Smooth muscle cell (in vitro differentiated cells): ENCODE measurements at regions not wholly inside any gene's neighbourhood (a gene's known extent, or its start where the extent isn't known, plus 50 kb on each side); places are given as distances from the start of the nearest gene placed in this dataset.

Source experiments
- DNase-seq: peaks from one replicate; lab custom pipeline; 2025; ENCODE audit not compliant: unreplicated experiment; lab: John Stamatoyannopoulos, UW
- H2AFZ ChIP-seq: fragments of 200-600 bp; sonication (generic); 2 replicates; pipeline ENCODE4 v1.6.0; 2016; ENCODE audit warnings: antibody characterized with exemption, low read depth, mild to moderate bottlenecking
- H3F3A ChIP-seq: fragments of 200-600 bp; sonication (generic); 2 replicates; pipeline ENCODE4 v1.6.0; 2017; ENCODE audit warnings: antibody characterized with exemption, low read depth
- H3K27ac ChIP-seq: fragments of 200-600 bp; sonication (generic); 2 replicates; pipeline ENCODE4 v1.5.1; 2016; ENCODE audit warnings: low read depth, mild to moderate bottlenecking
- H3K27me3 ChIP-seq: fragments of 200-600 bp; sonication (generic); 2 replicates; pipeline ENCODE4 v1.6.1; 2016; ENCODE audit warnings: low read depth, mild to moderate bottlenecking
- H3K36me3 ChIP-seq: fragments of 200-600 bp; sonication (generic); 2 replicates; pipeline ENCODE4 v1.5.1; 2016; ENCODE audit warnings: low read depth
- H3K4me1 ChIP-seq: fragments of 200-600 bp; sonication (generic); 2 replicates; pipeline ENCODE4 v1.5.1; 2016; ENCODE audit warnings: low read depth
- H3K4me2 ChIP-seq: fragments of 200-600 bp; sonication (generic); 2 replicates; pipeline ENCODE4 v1.6.0; 2016; ENCODE audit warnings: mild to moderate bottlenecking
- H3K4me3 ChIP-seq: fragments of 200-600 bp; sonication (generic); 2 replicates; pipeline ENCODE4 v1.5.1; 2016; ENCODE audit warnings: mild to moderate bottlenecking
- H3K79me2 ChIP-seq: fragments of 200-600 bp; sonication (generic); 2 replicates; pipeline ENCODE4 v1.6.0; 2016; ENCODE audit warnings: low read depth, mild to moderate bottlenecking
- H3K9ac ChIP-seq: fragments of 200-600 bp; sonication (generic); 2 replicates; pipeline ENCODE4 v1.6.0; 2016; ENCODE audit warnings: low read depth
- H3K9me3 ChIP-seq: fragments of 200-600 bp; sonication (generic); replicated peaks from 2 replicates; pipeline ENCODE4 v1.5.1; 2016; ENCODE audit warnings: low read depth
- H4K20me1 ChIP-seq: fragments of 200-600 bp; sonication (generic); 2 replicates; pipeline ENCODE4 v1.6.0; 2016; ENCODE audit warnings: low read depth
- WGBS: methylation state at CpG from one replicate; pipeline ENCODE4 v1.1.7; 2016; ENCODE audit warnings: low lambda C conversion rate; 5-methylcytosine and 5-hydroxymethylcytosine counted together
- TF ChIP-seq, protein P1 (sequence below): fragments of 200-600 bp; sonication (generic); IDR thresholded peaks from 2 replicates; pipeline ENCODE4 v1.5.1; 2017; ENCODE audit warnings: borderline replicate concordance, mild to moderate bottlenecking, antibody characterized with exemption; ENCODE audit not compliant: insufficient read depth, poor library complexity, severe bottlenecking

DNA sequence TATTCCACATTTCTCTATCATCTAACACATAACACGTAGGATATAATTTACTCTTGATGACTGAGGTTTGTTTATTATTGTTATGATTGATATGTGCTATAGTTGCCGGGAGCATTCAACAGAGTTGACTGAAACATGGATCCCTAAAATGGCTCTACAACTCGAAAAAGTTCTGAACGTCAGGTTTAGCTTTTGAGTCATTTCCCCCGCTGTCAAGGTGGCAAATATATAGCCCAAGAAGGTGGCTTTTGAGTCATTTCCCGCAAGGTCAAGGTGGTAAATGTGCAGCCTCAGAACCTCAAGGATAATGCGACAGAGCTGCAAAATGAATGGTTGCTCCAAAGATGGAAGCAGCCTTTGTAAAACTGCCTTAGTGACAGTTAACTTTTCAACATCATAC is 104.0 kb downstream of the NIBAN1 start:
- TF ChIP-seq, protein P1, sequence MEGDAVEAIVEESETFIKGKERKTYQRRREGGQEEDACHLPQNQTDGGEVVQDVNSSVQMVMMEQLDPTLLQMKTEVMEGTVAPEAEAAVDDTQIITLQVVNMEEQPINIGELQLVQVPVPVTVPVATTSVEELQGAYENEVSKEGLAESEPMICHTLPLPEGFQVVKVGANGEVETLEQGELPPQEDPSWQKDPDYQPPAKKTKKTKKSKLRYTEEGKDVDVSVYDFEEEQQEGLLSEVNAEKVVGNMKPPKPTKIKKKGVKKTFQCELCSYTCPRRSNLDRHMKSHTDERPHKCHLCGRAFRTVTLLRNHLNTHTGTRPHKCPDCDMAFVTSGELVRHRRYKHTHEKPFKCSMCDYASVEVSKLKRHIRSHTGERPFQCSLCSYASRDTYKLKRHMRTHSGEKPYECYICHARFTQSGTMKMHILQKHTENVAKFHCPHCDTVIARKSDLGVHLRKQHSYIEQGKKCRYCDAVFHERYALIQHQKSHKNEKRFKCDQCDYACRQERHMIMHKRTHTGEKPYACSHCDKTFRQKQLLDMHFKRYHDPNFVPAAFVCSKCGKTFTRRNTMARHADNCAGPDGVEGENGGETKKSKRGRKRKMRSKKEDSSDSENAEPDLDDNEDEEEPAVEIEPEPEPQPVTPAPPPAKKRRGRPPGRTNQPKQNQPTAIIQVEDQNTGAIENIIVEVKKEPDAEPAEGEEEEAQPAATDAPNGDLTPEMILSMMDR, result no peak
- H3K4me2 ChIP-seq, result no peak overlapping the region
- no peaks in the 10 kb centered on the region for H3K9me3 ChIP-seq
- no peaks in the 10 kb centered on the region for H3K4me1 ChIP-seq
- H3K27me3 ChIP-seq, result no peaks in the 10 kb centered on the region
- 81% methylated on average over 7 of the region's 7 CpGs for WGBS
- no peak overlapping the region for H3K9ac ChIP-seq
- H4K20me1 ChIP-seq, result no peaks in the 10 kb centered on the region
- no peak for DNase-seq
- no peak overlapping the region for H3K4me3 ChIP-seq
- H3F3A ChIP-seq, result no peaks in the 10 kb centered on the region
- H3K36me3 ChIP-seq, result peaks cover 3% of the 10 kb centered on the region
- H3K79me2 ChIP-seq, result no peaks in the 10 kb centered on the region
- no peak overlapping the region for H2AFZ ChIP-seq
- no peak overlapping the region for H3K27ac ChIP-seq

DNA sequence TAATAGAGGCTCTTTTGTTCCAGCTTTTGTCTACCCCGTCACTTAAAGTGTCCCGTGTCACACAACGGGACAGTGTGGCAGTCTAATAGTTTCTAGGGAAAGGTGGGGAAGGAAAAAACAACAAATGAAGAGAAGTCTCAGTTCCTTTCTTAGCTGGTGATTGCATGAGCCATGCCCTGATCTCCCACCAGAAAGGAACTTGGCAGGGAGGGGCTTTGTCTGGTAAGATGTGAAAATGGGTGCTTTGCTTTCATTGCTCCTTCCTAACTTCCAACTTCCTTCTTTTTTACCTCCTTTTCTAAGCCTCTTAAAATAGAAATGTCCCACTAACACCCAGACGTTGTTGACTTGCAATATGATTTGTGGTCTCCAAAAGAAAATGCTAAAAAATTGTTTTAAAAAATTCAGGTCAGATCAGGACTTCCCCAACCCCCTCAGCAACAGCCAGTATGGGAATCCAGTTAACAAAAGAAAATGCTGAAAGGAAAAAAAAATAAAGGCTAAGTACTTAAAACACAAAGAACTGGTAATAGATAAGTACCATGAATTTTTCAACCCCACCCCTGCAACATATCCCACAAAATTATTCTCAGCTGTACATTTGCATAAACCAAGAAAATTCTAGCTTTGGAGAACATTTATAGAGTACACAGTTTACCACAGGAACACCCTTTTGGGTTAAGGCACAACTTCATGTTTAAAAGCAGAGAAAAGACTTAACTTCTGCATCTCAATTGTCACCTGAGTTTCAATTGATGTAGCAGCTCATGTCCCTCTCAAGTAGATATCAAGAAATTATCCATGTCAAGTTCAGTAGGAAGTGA is 106.2 kb downstream of the NIBAN1 start:
- no peaks in the 10 kb centered on the region for H3F3A ChIP-seq
- H3K4me3 ChIP-seq, result no peak overlapping the region
- TF ChIP-seq, protein P1, result no peak
- H3K4me1 ChIP-seq, result no peaks in the 10 kb centered on the region
- no peaks in the 10 kb centered on the region for H4K20me1 ChIP-seq
- no peaks in the 10 kb centered on the region for H3K9me3 ChIP-seq
- H3K27ac ChIP-seq, result no peak overlapping the region
- H3K27me3 ChIP-seq, result no peaks in the 10 kb centered on the region
- H2AFZ ChIP-seq, result no peak overlapping the region
- no peaks in the 10 kb centered on the region for H3K36me3 ChIP-seq
- no peak overlapping the region for H3K4me2 ChIP-seq
- H3K9ac ChIP-seq, result no peak overlapping the region
- no peaks in the 10 kb centered on the region for H3K79me2 ChIP-seq
- 95% methylated on average over 4 of the region's 4 CpGs for WGBS
- no peak for DNase-seq

DNA sequence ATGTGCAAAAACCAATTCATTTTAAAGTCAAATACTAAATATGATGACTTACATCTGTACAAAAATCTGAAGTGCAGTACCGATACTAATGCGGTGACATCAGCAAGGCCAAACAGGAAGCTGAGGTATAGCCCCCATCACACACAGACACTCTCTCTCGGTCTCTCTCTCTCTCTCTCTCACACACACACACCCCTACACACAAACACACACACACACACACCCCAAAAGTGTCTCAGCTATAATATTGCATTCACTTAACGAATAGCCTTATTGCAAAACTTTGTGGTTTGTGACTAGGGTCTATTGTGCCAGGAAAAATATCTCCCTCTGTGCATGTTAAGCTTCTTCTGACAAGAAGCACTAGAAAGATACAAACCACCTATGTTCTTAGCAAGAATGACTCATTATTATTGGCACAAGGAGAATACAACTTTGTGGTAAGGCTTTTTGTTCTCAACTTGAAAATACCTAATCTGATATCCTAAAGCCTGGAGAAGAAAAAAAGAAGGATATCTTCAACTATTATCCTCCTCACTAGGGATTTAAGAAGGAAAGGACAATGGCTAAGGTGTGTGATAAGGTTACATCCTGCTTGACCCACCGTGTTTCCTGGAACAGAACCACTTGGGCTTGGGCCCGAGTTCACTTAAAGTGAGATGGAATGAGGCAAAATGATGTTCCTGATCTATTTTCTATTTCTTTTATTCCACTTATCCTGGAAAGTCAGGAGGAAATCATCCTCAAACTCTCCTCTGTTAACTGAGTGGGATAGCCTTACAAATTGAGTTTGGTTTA is 107.1 kb downstream of the NIBAN1 start:
- TF ChIP-seq, protein P1, result no peak
- no peak overlapping the region for H3K4me2 ChIP-seq
- 79% methylated on average over 6 of the region's 6 CpGs for WGBS
- H3K9ac ChIP-seq, result no peak overlapping the region
- no peak overlapping the region for H3K4me3 ChIP-seq
- H3K27ac ChIP-seq, result no peak overlapping the region
- H3K9me3 ChIP-seq, result no peaks in the 10 kb centered on the region
- H3F3A ChIP-seq, result no peaks in the 10 kb centered on the region
- no peaks in the 10 kb centered on the region for H4K20me1 ChIP-seq
- no peak for DNase-seq
- H3K36me3 ChIP-seq, result no peaks in the 10 kb centered on the region
- no peak overlapping the region for H2AFZ ChIP-seq
- H3K79me2 ChIP-seq, result no peaks in the 10 kb centered on the region
- H3K27me3 ChIP-seq, result no peaks in the 10 kb centered on the region
- no peaks in the 10 kb centered on the region for H3K4me1 ChIP-seq
